K562 (cell line): ENCODE measurements at regions not wholly inside any gene's neighbourhood (a gene's known extent, or its start where the extent isn't known, plus 50 kb on each side); places are given as distances from the start of the nearest gene placed in this dataset.

Source experiments
- ATAC-seq: fragments of 200-7000 bp; cut with Tn5 transposase; 3 replicates; pipeline ENCODE4 v1.9.1; 2020; ENCODE audit warnings: moderate library complexity
- BruUV-seq: library from RNA; stranded (reverse); fragments of 400-500 nt; replicated peaks from 2 replicates; lab custom pipeline; 2021; lab: Mats Ljungman, UMichigan
- CTCF ChIA-PET: fragments of 300-600 bp; formaldehyde crosslinking; extraction: SDS; loops from one replicate; lab custom pipeline; 2021; ENCODE audit warnings: low intra/inter-chr PET ratio; lab: Yijun Ruan, JAX
- POLR2A ChIA-PET: fragments of 300-600, 350-650 bp; sonication (Branson Sonifier 250); formaldehyde crosslinking; extraction: SDS; loops from one replicate; lab custom pipeline; 2021; ENCODE audit warnings: antibody characterized with exemption, inconsistent platforms; lab: Yijun Ruan, JAX
- DNase-seq, 4 experiments: peaks; one replicate each; pipeline versions ENCODE4 v3.0.0 to v3.0.0-alpha.2; 2011 to 2018; ENCODE audit warnings: low spot score in 3 of 4, mixed read lengths in 3 of 4; ENCODE audit errors: extremely low read depth in 1 of 4
- FAIRE-seq: peaks from 2 replicates; lab custom pipeline; 2011; peaks lifted over from hg19 to GRCh38; lab: Jason Lieb, UNC
- H2AFZ ChIP-seq: 2 replicates; pipeline ENCODE4 v1.6.0; 2011; ENCODE audit warnings: low read depth, low read length, control low read depth, inconsistent platforms
- H3K27ac ChIP-seq: fragments of 200-600 bp; 3 replicates; pipeline ENCODE4 v1.8.0; 2011; ENCODE audit warnings: low read depth, mild to moderate bottlenecking, control low read depth, inconsistent platforms, low read length, moderate library complexity, mixed read lengths; ENCODE audit errors: extremely low read depth
- H3K27me3 ChIP-seq, 2 experiments: fragments of 300-600 bp in 1 of 2; 2 replicates in 1 of 2; 3 replicates in 1 of 2; pipeline versions ENCODE4 v1.6.0 to v1.8.0; 2011; ENCODE audit warnings: inconsistent platforms in 2 of 2, low read length in 2 of 2, mild to moderate bottlenecking in 1 of 2, mixed read lengths in 1 of 2, moderate library complexity in 1 of 2; ENCODE audit not compliant: control insufficient read depth in 2 of 2, insufficient read depth in 2 of 2
- H3K36me3 ChIP-seq: fragments of 300-600 bp; 3 replicates; pipeline ENCODE4 v1.8.0; 2011; ENCODE audit warnings: mild to moderate bottlenecking, low read length, inconsistent platforms; ENCODE audit not compliant: control insufficient read depth, insufficient read depth
- H3K4me1 ChIP-seq, 2 experiments: fragments of 200-600 bp in 1 of 2; replicated peaks in 1 of 2; 2 replicates in 1 of 2; 3 replicates in 1 of 2; pipeline versions ENCODE4 v1.5.1 to v1.8.0; 2011; ENCODE audit warnings: inconsistent platforms in 2 of 2, low read length in 2 of 2, mild to moderate bottlenecking in 1 of 2, mixed read lengths in 1 of 2, moderate library complexity in 1 of 2; ENCODE audit not compliant: control insufficient read depth in 2 of 2, insufficient read depth in 2 of 2
- H3K4me2 ChIP-seq: 2 replicates; pipeline ENCODE4 v1.6.1; 2011; ENCODE audit warnings: low read length, control low read depth, inconsistent platforms, mixed read lengths; ENCODE audit not compliant: insufficient read depth
- H3K4me3 ChIP-seq: fragments of 200-600 bp; sonication (generic), shearing (Covaris generic); 2 replicates; pipeline ENCODE4 v1.5.1; 2016; ENCODE audit warnings: control low read depth, inconsistent platforms
- H3K79me2 ChIP-seq: fragments of 200-600 bp; 3 replicates; pipeline ENCODE4 v1.8.0; 2011; ENCODE audit warnings: low read length, inconsistent platforms; ENCODE audit not compliant: control insufficient read depth, insufficient read depth
- H3K9ac ChIP-seq, 2 experiments: 2 replicates each; pipeline versions ENCODE4 v1.6.0 to v1.6.1; 2011; ENCODE audit warnings: low read depth in 2 of 2, low read length in 2 of 2, control low read depth in 1 of 2, inconsistent platforms in 1 of 2, mild to moderate bottlenecking in 1 of 2, mixed read lengths in 1 of 2; ENCODE audit not compliant: insufficient read depth in 1 of 2
- H3K9me1 ChIP-seq: one replicate; pipeline ENCODE4 v1.6.0; 2011; ENCODE audit warnings: inconsistent platforms, mild to moderate bottlenecking, low read length, moderate library complexity; ENCODE audit not compliant: control insufficient read depth, insufficient read depth
- H3K9me3 ChIP-seq: replicated peaks from 2 replicates; pipeline ENCODE4 v1.5.1; 2011; ENCODE audit warnings: low read depth, low read length, inconsistent platforms; ENCODE audit not compliant: control insufficient read depth, insufficient read depth
- H4K20me1 ChIP-seq: replicated peaks from 2 replicates; pipeline ENCODE4 v1.6.1; 2011; ENCODE audit warnings: low read length, inconsistent platforms, mixed read lengths; ENCODE audit not compliant: control insufficient read depth, insufficient read depth
- C11orf30 ChIP-seq: fragments of 450-650 bp; IDR thresholded peaks from 2 replicates; pipeline ENCODE4 v1.6.1; 2016; ENCODE audit warnings: low read depth, mild to moderate bottlenecking
- CXXC5 ChIP-seq: fragments of 250-450 bp; sonication (Bioruptor Pico); IDR thresholded peaks from 2 replicates; pipeline ENCODE4 v1.8.0; 2022; ENCODE audit warnings: inconsistent platforms, mild to moderate bottlenecking, moderate library complexity
- DIDO1 ChIP-seq: fragments of 450-650 bp; IDR thresholded peaks from 2 replicates; pipeline ENCODE4 v1.6.1; 2016; ENCODE audit warnings: low read depth, missing biosample characterization, missing genetic modification characterization
- ELF4 ChIP-seq: fragments of 450-650 bp; formaldehyde crosslinking; IDR thresholded peaks from 2 replicates; pipeline ENCODE4 v1.4.0; 2022; ENCODE audit warnings: missing genetic modification characterization
- GTF2A2 ChIP-seq: IDR thresholded peaks from 2 replicates; pipeline ENCODE4 v1.6.1; 2016; ENCODE audit warnings: mild to moderate bottlenecking, missing genetic modification characterization, missing compliant biosample characterization
- HIVEP1 ChIP-seq: fragments of 250-450 bp; sonication (Bioruptor Pico); IDR thresholded peaks from 2 replicates; pipeline ENCODE4 v1.4.0; 2020; ENCODE audit warnings: mild to moderate bottlenecking
- HNRNPK ChIP-seq: fragments of 200-400 bp; formaldehyde crosslinking; IDR thresholded peaks from one replicate; pipeline ENCODE4 v1.6.1; 2018; ENCODE audit warnings: mild to moderate bottlenecking, low read depth, low read length; ENCODE audit not compliant: poor library complexity, severe bottlenecking
- ILK ChIP-seq: fragments of 450-650 bp; IDR thresholded peaks from 2 replicates; pipeline ENCODE4 v1.6.1; 2016; ENCODE audit warnings: missing genetic modification characterization, low read depth, mild to moderate bottlenecking, missing compliant biosample characterization, moderate library complexity, borderline replicate concordance
- MAFK ChIP-seq: IDR thresholded peaks from 2 replicates; pipeline ENCODE4 v1.6.1; 2011; ENCODE audit warnings: low read length, improper control_type of control experiment
- PML ChIP-seq: IDR thresholded peaks from 2 replicates; pipeline ENCODE4 v1.6.1; 2012; ENCODE audit warnings: low read length, inconsistent platforms
- SMAD1 ChIP-seq: fragments of 150-350 bp; IDR thresholded peaks from 2 replicates; pipeline ENCODE4 v1.6.1; 2014; ENCODE audit warnings: low read length, low read depth; ENCODE audit not compliant: partially characterized antibody
- SREBF2 ChIP-seq: sonication (generic); formaldehyde crosslinking; IDR thresholded peaks from 2 replicates; pipeline ENCODE4 v1.4.0; 2020; ENCODE audit warnings: mild to moderate bottlenecking, missing genetic modification reagents
- TAF9B ChIP-seq: fragments of 450-650 bp; IDR thresholded peaks from 2 replicates; pipeline ENCODE4 v1.6.1; 2018; ENCODE audit warnings: mild to moderate bottlenecking; ENCODE audit not compliant: partially characterized antibody
- TARDBP ChIP-seq: fragments of 450-650 bp; IDR thresholded peaks from 2 replicates; pipeline ENCODE4 v1.6.1; 2016
- ZNF274 ChIP-seq: IDR thresholded peaks from 2 replicates; pipeline ENCODE4 v1.6.1; 2011; ENCODE audit warnings: low read depth, mild to moderate bottlenecking, low read length, moderate library complexity, borderline replicate concordance
- ZNF311 ChIP-seq: fragments of 250-450 bp; sonication (Bioruptor Pico); IDR thresholded peaks from 2 replicates; pipeline ENCODE4 v1.4.0; 2020; ENCODE audit warnings: mild to moderate bottlenecking, moderate library complexity
- ZNF551 ChIP-seq: fragments of 250-450 bp; sonication (Bioruptor Pico); IDR thresholded peaks from 2 replicates; pipeline ENCODE4 v1.5.0; 2021; ENCODE audit warnings: mild to moderate bottlenecking, moderate library complexity
- WGBS: fragments of 100-300 bp; shearing (Covaris generic); methylation state at CpG from one replicate; pipeline ENCODE4 v1.1.6; 2016; ENCODE audit warnings: low coverage, mixed read lengths; ENCODE audit not compliant: insufficient coverage; ENCODE audit errors: missing lambda C conversion rate; 5-methylcytosine and 5-hydroxymethylcytosine counted together
- in situ Hi-C: fragments of 300-500 bp; cut with MboI; formaldehyde crosslinking; loops from 4 replicates; pipeline ENCODE4 v1.15.0; 2018; ENCODE audit warnings: inconsistent platforms, mixed read lengths
- intact Hi-C: fragments of 100-400 bp; cut with micrococcal nuclease; formaldehyde crosslinking; loops from 2 replicates; pipeline ENCODE4 v1.14.2; 2022
- TF ChIP-seq, protein P1 (sequence below): fragments of 250-450 bp; sonication (Bioruptor Pico); IDR thresholded peaks from 2 replicates; pipeline ENCODE4 v1.4.0; 2020; ENCODE audit warnings: mild to moderate bottlenecking, moderate library complexity, borderline replicate concordance

DNA sequence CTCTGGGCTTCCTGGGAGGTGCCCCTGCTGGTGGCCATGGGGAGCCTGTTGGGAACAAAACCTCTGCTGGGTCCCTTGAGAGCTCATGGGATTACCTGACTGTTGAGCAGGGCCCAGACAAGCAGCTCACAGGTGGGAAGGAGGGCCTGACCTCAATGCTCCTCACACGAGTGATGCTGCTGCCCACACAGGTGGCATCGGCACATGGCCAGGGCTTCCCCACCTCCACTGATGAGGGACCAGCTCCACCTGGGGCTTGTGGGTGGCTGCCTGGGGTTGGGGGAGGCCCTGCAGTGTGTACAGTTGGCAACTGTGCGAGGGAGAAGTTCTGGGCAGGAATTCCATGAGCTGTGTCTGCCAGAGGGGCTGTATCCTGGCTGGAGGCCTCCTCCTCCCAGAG lies 87.8 kb upstream of the NLRP1 start:
- Histone ChIP-seq H4K20me1 (no peaks in the 10 kb centered on the region), H3K27me3 (peaks cover 3 to 16% of the 10 kb centered on the region in 2 experiments; a peak in 2 of 5 replicates), H3K9me3 (no peaks in the 10 kb centered on the region), H3K36me3 (no peaks in the 10 kb centered on the region), H3K4me2 (no peak overlapping the region), H3K9ac (no peak overlapping the region), H3K79me2 (no peaks in the 10 kb centered on the region), H3K4me1 (peaks cover 0 to 8% of the 10 kb centered on the region in 2 experiments; a peak in 2 of 5 replicates), H2AFZ (no peak overlapping the region), H3K4me3 (no peak overlapping the region), H3K9me1 (no peaks in the 10 kb centered on the region), H3K27ac (no peak overlapping the region)
- POLR2A ChIA-PET = interaction anchor here (0.6 kb wide), 1 partner anchor 26 kb away, joined by 3 read pairs; no protein-coding TSS in a partner anchor
- no peak for DNase-seq
- TF ChIP-seq ZNF274 (no peak), CXXC5 (CRISPR knock-in tag) (no peak), SREBF2 (CRISPR knock-in tag) (no peak), GTF2A2 (no peak), ZNF551 (CRISPR knock-in tag) (no peak), ILK (tag) (no peak), TARDBP (no peak), DIDO1 (no peak), C11orf30 (no peak), SMAD1 (no peak), ZNF311 (CRISPR knock-in tag) (no peak), ELF4 (CRISPR knock-in tag) (no peak), HNRNPK (no peak), TAF9B (no peak), HIVEP1 (no peak), PML (no peak), MAFK (no peak)
- TF ChIP-seq, protein P1, sequence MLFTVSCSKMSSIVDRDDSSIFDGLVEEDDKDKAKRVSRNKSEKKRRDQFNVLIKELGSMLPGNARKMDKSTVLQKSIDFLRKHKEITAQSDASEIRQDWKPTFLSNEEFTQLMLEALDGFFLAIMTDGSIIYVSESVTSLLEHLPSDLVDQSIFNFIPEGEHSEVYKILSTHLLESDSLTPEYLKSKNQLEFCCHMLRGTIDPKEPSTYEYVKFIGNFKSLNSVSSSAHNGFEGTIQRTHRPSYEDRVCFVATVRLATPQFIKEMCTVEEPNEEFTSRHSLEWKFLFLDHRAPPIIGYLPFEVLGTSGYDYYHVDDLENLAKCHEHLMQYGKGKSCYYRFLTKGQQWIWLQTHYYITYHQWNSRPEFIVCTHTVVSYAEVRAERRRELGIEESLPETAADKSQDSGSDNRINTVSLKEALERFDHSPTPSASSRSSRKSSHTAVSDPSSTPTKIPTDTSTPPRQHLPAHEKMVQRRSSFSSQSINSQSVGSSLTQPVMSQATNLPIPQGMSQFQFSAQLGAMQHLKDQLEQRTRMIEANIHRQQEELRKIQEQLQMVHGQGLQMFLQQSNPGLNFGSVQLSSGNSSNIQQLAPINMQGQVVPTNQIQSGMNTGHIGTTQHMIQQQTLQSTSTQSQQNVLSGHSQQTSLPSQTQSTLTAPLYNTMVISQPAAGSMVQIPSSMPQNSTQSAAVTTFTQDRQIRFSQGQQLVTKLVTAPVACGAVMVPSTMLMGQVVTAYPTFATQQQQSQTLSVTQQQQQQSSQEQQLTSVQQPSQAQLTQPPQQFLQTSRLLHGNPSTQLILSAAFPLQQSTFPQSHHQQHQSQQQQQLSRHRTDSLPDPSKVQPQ (CRISPR knock-in tag) = no peak
- 7% methylated on average over 3 of the region's 3 CpGs for WGBS
- BruUV-seq = no TSS peak
- in situ Hi-C loops (no loop called here), intact Hi-C loops (no loop called here)
- FAIRE-seq = no peak
- CTCF ChIA-PET = no interaction called here
- no peak for ATAC-seq
